ENCODE measurements at regions not wholly inside any gene's neighbourhood (a gene's known extent, or its start where the extent isn't known, plus 50 kb on each side); places are given as distances from the start of the nearest gene placed in this dataset.

- 30% methylated on average over 6 of the region's 6 CpGs for WGBS
- DNase-seq (ENCODE audit: low spot score) = no peak
- Histone ChIP-seq H3K36me3 (no peaks in the 10 kb centered on the region), H3K4me1 (replicated peaks) (no peaks in the 10 kb centered on the region), H3K9me3 (no peaks in the 10 kb centered on the region), H3K27me3 (replicated peaks; ENCODE audit: insufficient read depth) (no peaks in the 10 kb centered on the region), H3K4me3 (no peak overlapping the region), H3K27ac (no peak overlapping the region)
- TF ChIP-seq POLR2A (IDR thresholded peaks at IDR 0.05) (no peak), CTCF (IDR thresholded peaks at IDR 0.05) (no peak), POLR2AphosphoS5 (IDR thresholded peaks at IDR 0.05) (no peak)
- intact Hi-C loops (cut with DNase I) = no loop called here
Observed at GRCh38 chr7:68929781-68930261, 668.5 kb upstream of the AUTS2 start.

GRCh38 chr7:68936471-68937035, 661.7 kb upstream of the AUTS2 start:
- H3K27me3 ChIP-seq (replicated peaks; ENCODE audit: insufficient read depth) = no peaks in the 10 kb centered on the region
- intact Hi-C loops (cut with DNase I) = no loop called here
- no peaks in the 10 kb centered on the region for H3K36me3 ChIP-seq
- no peaks in the 10 kb centered on the region for H3K9me3 ChIP-seq
- no peak for DNase-seq (ENCODE audit: low spot score)
- no peak overlapping the region for H3K27ac ChIP-seq
- 74% methylated on average over 10 of the region's 10 CpGs for WGBS
- H3K4me3 ChIP-seq = no peak overlapping the region
- no peaks in the 10 kb centered on the region for H3K4me1 ChIP-seq (replicated peaks)
- TF ChIP-seq POLR2AphosphoS5 (IDR thresholded peaks at IDR 0.05) = no peak

GRCh38 chr7:68938151-68938550, 660.1 kb upstream of the AUTS2 start:
- Histone ChIP-seq H3K4me3 (no peak overlapping the region), H3K36me3 (no peaks in the 10 kb centered on the region), H3K9me3 (no peaks in the 10 kb centered on the region), H3K4me1 (replicated peaks) (no peaks in the 10 kb centered on the region), H3K27me3 (replicated peaks; ENCODE audit: insufficient read depth) (no peaks in the 10 kb centered on the region), H3K27ac (no peak overlapping the region)
- 55% methylated on average over 4 of the region's 4 CpGs for WGBS
- DNase-seq (ENCODE audit: low spot score) = no peak
- intact Hi-C loops (cut with DNase I) = no loop called here
- TF ChIP-seq POLR2AphosphoS5 (IDR thresholded peaks at IDR 0.05) (no peak), POLR2A (IDR thresholded peaks at IDR 0.05) (no peak), CTCF (IDR thresholded peaks at IDR 0.05) (no peak)

- H3K27me3 ChIP-seq (replicated peaks; ENCODE audit: insufficient read depth) = no peaks in the 10 kb centered on the region
- H3K4me3 ChIP-seq = no peak overlapping the region
- no peak overlapping the region for H3K27ac ChIP-seq
- no peaks in the 10 kb centered on the region for H3K36me3 ChIP-seq
- no peaks in the 10 kb centered on the region for H3K9me3 ChIP-seq
- H3K4me1 ChIP-seq (replicated peaks) = no peaks in the 10 kb centered on the region
- intact Hi-C loops (cut with DNase I) = no loop called here
- no peak for DNase-seq (ENCODE audit: low spot score)
- TF ChIP-seq POLR2A (IDR thresholded peaks at IDR 0.05) = no peak
- TF ChIP-seq POLR2AphosphoS5 (IDR thresholded peaks at IDR 0.05) = no peak
- no peak for TF ChIP-seq CTCF (IDR thresholded peaks at IDR 0.05)
Observed at GRCh38 chr7:68943786-68944185, 654.5 kb upstream of the AUTS2 start.

GRCh38 chr7:68955656-68956055, 642.6 kb upstream of the AUTS2 start:
- TF ChIP-seq POLR2AphosphoS5 (IDR thresholded peaks at IDR 0.05) (no peak), POLR2A (IDR thresholded peaks at IDR 0.05) (no peak), CTCF (IDR thresholded peaks at IDR 0.05) (no peak)
- intact Hi-C loops (cut with DNase I) = no loop called here

More at GRCh38 chr7:68955656-68956055, 642.6 kb upstream of the AUTS2 start:
- Histone ChIP-seq H3K4me1 (replicated peaks) (no peaks in the 10 kb centered on the region), H3K27ac (no peak overlapping the region), H3K9me3 (no peaks in the 10 kb centered on the region), H3K27me3 (replicated peaks; ENCODE audit: insufficient read depth) (no peaks in the 10 kb centered on the region), H3K36me3 (no peaks in the 10 kb centered on the region), H3K4me3 (no peak overlapping the region)
- no peak for DNase-seq (ENCODE audit: low spot score)
- WGBS = 27% methylated on average over 4 of the region's 4 CpGs
